Eye (tissue), 1 donor: ENCODE measurements at regions not wholly inside any gene's neighbourhood (a gene's known extent, or its start where the extent isn't known, plus 50 kb on each side); places are given as distances from the start of the nearest gene placed in this dataset.
"Not testable (repeated sequence)": the region's sequence is repeated elsewhere in the genome, so short reads cannot be mapped to it uniquely, and the experiment has no call there.

ENCODE experiments used
- DNase-seq: peaks from one replicate; pipeline ENCODE4 v3.0.0-alpha.2; 2015

DNA sequence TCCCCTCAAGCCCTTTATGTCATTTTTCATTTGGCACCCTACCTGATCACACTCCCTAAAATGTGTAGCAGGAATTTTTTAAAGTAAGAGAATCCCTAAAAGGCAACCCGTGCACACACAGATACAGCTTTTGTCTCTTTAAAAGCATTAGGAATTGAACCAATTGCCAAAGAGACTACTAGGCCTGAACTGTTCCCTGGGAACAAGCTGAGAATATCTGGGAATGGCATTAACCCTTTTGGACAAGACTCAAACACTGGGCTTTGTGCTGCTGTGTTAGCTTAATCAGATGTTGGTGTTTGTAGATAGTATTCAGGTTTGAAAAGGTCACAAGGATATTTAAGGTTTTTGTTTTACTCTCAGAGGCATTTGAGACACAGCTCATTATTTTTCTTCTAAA lies 414.4 kb upstream of the PDZRN3 start:
- no peak for DNase-seq

DNA sequence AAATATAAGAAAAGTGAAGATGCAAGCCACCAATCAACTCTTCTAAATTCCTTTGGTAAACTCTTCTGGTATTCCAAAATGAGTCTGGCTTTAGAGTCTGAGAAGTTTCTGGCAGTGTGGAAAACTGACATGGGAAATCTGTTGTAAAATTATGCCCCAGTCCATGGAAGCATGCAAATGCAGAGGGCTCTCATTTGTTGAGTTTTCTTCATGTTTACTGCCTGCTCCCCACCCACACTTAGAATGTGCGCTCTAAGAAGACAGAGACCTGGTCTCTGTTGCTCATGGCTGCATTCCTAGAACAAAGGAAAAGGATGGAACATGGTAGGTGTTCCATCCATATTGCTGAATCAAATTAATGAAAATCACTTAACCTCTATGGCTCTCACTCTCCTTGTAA lies 411.8 kb upstream of the PDZRN3 start:
- no peak for DNase-seq

DNA sequence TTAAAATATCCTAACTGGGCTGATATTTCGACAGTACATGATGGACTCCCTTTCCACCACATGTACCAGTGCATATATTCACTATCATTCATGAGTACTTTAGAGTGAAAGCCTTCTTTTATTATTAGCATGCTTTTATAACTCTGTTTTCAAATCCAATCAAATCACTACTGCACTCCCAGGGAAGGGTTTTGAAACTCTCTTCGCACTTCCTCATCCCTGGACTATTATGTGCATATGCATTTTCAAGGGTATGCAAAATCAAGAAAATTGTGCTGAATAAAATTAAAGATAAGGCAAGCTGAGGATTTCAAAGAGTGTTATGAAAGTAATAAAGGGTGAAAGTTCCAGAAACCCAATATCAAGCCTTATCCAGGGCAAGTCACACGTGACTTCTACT lies 411.4 kb upstream of the PDZRN3 start:
- DNase-seq, result no peak

DNA sequence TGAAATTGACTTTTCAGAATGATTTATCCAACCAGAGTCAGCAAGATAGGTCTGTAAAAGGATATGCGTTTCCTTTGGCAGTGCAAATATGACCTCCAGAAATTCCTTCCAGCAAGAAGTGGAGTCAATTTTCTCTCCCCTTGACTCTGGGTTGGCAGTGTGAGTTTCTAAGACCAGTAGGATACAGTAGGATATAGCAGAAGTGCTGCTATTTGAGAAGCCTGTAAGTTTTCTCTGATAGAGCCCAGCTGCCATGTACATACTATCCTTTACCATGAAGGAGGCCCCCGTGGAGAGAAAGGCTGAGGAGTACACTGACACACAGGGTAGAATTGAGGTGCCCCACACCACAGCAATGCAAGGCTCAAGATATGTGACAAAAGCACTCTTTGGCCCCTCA lies 409.1 kb upstream of the PDZRN3 start:
- no peak for DNase-seq

DNA sequence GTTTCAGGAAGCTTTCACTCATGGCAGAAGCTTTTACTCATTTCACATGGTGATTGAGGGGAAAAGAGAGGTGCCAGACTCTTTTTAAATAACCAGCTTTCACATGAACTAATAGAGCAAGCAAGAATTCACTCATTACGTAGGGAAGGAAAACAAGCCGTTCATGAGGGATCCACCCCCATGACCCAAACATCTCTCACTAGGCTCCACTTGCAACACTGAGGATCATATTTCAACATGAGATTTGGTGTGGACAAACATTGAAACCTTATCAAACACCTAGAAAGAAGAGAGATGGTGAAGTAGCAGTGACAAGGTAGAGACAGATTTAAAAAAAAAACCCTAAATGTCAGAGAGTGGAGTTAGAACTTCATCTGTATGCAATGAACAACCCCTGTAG lies 408.6 kb upstream of the PDZRN3 start:
- no peak for DNase-seq

DNA sequence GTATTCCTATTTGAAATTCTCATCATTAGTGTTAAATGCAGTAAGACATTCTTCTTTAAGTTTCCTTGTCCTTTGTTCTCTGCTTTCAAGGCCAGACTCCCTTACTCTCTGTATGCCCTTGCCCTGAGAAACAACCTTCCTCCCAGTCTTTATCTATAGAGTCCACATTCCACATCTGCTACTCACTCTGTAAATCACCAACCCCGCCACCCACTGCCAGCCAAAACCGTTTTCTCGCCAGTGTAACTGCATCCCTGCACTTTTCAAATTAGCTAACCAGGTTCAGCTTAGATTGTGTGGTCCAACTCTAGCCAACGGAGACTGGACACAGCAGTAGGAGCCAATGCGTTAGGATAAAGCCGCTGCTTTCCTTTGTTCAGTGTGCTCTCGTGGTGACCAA lies 402.4 kb upstream of the PDZRN3 start:
- no peak for DNase-seq

DNA sequence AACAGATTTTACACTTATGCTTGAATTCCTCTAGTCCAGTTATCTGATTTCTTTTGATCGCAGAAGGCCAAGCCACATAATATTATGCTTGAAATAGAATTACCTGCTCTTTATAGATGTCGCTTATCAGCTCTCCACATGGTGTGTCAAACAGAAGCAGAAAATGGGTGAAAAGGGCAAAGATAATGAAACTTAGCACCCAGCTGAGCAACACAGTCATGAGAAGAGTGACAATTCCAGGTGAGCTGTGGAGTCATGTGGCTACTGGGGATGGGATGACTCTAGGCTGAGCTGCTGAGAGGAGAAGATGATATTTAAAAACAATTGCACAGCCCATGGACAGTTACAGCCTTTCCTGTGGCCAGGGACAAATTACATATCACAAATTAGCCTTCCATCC lies 398.7 kb upstream of the PDZRN3 start:
- no peak for DNase-seq

DNA sequence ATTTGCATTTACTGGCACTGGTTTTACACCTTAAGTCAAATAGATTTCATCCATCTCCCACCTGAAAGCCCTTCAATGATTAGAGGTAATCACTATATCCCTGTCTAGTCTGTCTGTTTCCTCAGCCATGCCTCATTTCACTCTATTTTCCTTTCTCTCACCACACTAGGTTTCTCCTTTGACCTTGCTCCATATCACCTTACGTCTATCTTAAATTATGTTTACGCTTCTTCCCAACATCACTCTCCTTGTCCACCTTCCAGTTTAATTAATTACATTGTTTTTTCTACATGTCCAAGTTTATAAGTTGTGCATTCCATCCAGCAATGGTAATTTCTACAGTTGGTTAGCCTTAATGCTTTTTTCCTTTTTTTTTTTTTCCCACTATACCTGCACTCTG lies 396.7 kb upstream of the PDZRN3 start:
- no peak for DNase-seq

DNA sequence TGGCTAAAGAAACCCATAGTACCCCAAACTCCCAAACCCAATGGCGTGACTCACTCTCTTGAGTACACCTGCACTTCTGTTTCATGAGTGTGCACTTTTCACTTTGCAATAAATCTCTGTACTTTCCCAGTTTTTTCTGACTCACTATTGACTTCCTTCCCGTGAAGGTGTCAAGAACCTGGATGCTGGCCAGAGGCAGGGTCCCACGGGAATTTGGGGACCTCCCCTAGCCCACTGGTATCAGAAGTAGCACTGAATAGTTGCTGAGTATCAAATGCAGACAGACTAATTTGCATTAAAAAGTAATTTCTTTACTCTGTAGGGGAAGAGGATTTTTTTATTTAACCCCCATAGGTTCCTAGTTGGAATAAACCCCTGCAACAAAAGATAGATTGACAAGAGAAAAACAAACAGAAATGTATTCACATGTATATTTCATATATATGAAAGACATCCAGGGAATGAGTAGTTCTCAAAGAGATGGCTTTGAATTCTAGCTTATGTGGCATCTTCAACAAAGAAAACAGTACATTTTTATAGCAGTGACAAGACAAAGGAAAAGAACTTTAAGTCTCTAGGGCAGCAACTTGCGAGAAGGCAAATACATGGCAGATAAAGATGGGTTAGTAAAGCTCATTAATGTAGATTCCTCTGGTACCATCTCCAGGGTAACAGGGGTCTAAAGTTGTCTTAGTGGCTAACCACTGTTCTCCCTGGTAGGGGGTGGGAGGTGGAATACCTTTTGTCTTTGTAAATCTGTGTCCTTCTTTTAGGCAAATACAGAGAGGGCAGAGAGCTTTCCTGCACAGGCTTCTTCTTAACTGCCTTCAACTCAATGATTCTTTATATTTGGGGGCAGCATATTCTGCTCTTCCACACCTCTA lies 385.5 kb upstream of the PDZRN3 start:
- DNase-seq, result no peak

DNA sequence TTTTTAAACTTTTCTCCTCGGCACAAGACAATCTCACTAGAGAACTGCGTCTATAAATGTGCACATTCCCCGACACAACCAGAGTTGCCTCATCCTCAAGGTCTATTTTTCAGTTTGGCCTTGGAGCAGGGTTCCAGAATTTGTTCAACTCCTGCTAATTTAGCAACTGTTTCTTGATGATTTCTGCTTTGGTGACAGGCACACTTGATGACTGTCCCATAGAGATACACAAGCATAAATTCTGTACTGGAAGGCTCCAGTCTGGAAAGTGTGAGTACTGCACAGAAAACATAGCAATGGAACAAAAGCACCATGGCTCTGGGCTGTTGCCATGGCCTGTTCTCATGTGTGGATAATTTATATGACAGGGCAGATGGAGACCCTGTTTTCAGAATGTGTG lies 379.6 kb upstream of the PDZRN3 start:
- peak; percentile 30 for DNase-seq

DNA sequence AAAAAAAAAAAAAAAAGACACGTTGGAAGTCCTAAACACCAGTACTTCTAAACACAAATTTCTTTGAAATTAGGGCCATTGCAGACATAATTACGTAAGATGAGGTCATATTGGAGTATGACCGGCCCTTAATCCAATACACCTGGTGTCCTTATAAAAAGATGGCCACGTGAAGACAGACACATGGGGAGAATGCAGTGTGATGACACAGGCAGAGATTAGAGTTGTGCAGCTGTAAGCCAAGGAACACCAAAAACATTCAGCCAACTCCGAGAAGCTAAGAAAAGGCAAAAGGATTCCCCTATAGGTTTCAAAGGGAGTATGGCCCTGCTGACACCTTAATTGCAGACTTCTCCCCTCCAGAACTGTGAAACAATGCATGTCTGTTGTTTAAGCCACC lies 379.0 kb upstream of the PDZRN3 start:
- no peak for DNase-seq

DNA sequence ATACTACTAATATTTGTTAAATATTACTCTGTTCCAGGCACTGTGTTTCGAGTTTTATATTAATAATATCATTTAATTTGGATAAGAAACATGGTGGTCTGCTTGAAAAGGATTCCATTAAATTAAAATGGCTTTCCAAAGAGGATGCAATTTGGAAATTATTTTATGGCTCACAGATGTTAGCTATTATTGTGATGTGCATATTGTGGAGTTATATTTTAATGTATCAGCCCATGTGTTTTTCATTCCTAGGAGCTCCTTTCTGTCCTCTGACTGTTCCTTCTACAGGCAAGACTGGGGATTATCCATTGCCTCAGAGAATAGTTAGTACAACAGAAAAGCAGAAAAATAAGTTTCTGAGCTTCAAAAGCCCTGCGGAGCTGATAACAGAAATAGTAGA lies 376.7 kb upstream of the PDZRN3 start:
- peak; percentile 33 for DNase-seq

DNA sequence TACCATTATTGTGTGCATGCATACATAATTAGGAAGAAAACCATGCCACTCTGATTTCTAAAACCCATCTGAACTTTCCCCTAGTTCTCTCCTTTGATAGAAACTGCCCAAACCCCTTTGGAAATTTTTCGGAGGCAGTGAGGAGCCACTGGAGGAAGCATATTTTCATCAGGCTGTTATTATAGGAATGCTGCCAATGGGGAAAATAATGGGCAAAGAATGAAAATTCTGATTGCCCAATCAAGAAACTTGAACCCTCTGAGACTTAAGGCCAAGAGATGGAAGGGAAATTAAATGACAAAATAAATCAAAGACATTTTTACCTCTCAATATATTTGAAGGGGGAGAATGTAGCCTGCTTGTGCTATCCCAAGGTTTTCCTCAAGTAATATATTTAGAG lies 376.0 kb upstream of the PDZRN3 start:
- DNase-seq, result peak; percentile 8

DNA sequence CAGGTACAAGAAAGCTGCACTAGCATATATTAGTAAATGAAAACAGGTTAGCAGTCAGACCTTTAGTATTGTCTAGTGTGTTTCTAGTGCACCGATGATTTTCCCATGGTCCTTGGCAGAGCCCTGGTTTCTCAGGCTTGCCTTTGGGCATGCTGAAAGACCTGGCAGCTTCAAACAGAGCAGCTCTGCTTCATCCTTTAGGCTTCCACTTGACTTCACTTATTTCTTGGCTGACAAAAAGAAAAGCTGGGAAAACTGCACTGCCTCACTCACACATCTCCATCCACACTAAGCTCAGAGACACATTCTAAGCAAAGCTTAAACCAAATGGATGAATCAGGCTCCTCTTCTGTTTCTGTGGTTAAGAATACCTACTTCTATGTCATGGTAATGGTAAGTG lies 374.8 kb upstream of the PDZRN3 start:
- DNase-seq, result no peak

DNA sequence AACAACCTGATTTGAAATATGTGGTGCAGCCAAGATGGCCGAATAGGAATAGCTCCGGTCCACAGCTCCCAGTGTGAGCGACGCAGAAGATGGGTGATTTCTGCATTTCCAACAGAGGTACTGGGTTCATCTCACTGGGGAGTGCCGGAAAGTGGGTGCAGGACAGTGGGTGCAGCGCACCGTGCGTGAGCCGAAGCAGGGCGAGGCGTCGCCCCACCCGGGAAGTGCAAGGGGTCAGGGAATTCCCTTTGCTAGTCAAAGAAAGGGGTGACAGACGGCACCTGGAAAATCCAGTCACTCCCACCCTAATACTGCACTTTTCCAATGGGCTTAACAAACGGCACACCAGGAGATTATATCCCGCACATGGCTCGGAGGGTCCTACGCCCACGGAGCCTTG lies 365.9 kb upstream of the PDZRN3 start:
- DNase-seq, result not testable (repeated sequence)

DNA sequence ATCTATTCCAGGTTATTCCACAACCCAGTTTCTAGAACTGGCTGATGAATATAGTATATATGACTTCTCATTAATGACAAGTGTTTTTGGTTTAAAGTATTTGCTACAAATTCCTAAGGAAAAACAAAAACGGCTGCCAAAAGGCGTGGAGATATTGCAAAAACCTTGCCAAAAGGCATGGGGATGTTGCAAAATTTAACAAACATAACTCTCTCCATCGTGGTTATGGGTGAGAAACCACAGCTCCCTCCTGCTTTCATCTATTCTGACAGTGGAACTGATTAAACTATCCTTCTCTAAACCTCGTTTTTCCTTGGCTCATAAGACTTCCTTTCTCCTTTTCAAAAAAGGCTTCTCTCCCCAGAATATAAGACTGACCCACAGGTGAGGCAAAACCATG lies 342.0 kb upstream of the PDZRN3 start:
- no peak for DNase-seq

DNA sequence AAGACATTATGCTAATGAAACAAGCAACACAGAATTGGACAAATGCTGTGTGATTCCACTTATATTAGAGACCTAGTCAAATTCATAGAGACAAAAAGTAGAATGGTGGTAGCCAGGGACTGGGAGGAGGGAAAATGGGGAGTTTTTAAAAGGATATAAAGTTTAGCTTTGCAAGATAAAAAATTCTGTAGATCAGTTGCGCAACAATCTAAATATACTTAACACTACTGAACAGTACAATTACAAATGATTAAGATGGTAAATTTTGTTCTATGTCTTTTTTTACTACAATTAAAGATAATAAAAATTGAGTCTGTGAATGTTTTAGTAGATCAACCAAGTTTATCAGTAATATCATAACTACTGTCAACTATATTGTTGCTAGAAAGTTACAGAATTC lies 340.1 kb upstream of the PDZRN3 start:
- DNase-seq, result no peak

DNA sequence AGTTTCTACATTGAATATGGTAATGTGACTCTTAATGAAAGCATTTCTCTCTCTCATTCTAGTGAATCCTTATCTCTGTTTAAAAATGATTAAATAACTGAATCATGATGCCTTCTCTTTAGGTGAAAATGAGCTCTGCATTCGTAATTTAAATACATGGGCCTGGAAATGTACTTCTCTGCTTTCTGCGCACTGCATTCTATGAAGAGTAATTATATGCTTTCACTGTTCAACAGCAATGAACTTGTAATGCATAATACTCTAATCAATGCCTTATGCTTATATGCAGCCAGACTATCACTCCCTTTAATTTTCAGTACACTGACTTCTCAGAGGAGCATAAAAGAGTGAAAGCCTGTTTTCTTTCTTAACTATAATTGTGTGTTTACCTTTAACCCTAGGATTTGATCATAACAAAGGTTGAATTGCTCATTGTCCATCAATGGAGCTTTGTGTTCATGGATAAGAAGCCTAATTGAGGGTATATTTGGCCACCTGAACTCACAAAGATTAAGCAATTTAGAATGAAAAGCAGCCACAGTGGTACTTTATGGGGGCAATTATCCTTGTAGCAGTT lies 330.8 kb upstream of the PDZRN3 start:
- peak; percentile 22 for DNase-seq

DNA sequence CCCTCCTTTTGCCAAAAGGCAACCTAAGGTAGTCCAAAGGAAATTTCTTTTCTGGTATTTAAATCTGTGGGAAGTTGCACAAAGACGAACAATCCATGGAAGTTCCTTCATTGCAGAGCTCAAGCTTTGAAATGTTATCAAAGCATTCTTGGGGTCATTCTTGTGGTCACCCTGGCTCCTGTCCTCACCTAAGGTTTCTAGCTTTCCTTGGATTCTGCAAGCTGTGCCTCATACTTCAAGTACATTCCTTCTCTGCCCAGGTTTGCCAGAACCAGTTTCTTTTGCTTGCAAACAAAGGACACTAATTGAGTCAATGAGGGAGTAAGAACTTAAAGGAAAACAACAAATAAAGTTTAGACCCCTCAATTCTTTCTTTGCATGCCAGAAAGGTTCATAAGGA lies 329.8 kb upstream of the PDZRN3 start:
- DNase-seq, result no peak

DNA sequence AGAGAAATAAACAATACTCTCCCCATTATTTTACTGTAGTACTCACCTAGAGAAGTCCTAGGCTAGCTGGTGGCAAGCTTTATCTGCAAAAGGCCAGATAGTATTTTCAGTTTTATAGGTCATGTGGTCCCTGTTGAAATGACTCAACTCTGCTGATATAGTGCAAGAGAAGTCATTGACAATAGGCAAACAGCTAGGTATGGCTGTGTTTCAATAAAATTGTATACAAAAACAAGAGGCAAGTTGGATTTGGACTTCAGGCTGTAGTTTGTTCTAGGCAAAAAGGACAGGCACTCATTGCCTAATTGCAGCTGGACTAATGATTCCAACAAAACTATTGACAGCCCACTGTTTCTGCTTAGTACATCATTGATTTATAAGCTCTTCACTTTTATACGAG lies 328.0 kb upstream of the PDZRN3 start:
- DNase-seq, result no peak

DNA sequence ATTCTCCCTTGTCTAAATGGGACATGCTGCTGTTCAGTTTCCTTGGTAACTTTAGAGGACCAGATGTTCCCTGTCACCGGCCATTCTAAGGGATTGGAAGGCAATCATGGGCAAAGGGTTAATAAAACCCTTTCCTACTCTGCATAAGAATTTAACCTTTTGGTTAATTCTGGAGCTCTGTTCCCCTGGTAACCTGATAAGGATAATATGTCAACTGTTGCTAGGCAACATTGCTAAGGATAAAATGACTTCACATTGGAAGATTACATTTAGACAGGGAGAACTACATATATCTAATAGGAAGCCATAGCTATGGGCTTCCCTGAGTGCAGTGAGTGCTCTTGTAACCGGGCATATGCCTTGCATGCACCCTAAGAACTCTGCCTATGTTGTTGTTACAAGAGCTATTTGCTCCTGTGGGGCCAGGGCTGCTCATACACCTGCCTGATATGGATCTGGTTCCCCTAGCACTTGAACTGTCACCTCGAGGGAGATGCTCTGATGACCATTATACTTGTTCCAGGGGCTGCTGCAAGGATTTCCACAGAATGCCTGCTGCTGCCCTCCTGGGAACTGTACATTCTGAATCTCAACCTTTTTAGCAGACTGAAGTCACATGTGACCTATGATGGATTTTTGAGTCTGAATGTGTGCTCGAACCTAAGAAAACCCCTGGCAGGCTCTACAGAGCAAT lies 326.3 kb upstream of the PDZRN3 start:
- DNase-seq, result no peak

DNA sequence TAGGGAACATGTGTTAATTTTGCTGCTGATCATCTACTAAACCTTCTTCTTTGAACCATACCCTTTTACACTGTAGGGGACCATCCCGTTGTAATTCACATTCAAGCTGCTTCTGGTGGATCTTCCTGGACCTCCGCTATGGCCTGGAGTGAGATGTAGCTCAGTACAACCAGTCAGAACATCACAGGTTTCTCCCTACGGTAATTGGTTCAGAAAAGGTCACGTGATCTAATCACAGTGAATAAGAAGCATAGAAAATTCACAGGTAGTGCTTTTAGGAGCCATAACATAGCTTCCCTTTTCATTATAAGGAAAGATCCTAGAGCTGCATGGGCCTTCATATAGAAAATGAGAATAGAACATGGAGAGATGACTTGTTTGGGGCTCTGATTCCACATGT lies 320.8 kb upstream of the PDZRN3 start:
- DNase-seq, result no peak

DNA sequence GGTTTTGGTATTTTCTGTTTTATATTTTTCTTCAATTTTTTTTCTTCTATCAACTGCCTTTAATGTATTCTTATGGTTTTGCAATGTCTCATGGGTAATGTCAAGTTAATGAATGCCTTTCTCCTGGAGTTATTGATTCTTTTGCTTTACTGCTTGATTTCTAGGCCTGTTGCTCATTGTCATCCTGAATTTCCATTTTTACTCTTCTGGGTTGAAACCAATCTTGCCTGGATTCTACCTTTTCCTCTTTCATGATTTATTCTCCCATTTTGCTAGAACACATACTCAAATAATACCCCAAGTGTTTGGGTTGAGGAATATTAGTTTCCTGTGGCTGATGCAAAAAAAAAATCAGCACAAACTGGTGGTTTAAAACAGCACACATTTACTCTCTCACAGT lies 315.2 kb upstream of the PDZRN3 start:
- DNase-seq, result no peak

DNA sequence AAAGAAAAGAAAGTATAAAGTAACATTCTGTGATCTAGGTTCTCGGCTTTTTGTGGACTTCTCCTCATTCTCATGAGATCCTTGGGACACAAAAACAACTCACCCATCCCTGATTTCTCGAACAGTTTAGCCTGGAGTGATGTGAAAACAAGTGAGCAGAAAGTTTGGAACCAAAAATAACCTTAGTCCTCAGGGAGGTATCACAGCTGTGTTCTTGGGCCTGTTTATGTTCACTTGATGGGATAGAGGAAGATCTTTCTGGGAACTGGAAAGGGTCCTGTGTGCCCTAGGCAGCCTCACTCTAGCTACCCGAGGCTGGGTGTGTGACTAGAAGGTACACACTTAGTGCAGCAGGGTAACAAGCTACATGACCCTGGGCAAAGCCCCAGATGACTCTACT lies 308.8 kb upstream of the PDZRN3 start:
- DNase-seq, result no peak
